SK-N-SH treated with all-trans-retinoic acid at 6 μM for 48 hours (cell line): ENCODE measurements at regions not wholly inside any gene's neighbourhood (a gene's known extent, or its start where the extent isn't known, plus 50 kb on each side); places are given as distances from the start of the nearest gene placed in this dataset.

Source experiments
- ATAC-seq: fragments of 200-7000 bp; cut with Tn5 transposase; 3 replicates; pipeline ENCODE4 v1.9.1; 2020; ENCODE audit warnings: mild to moderate bottlenecking, moderate library complexity
- ARNTL ChIP-seq: fragments of 450-650 bp; formaldehyde crosslinking; IDR thresholded peaks from 2 replicates; pipeline ENCODE4 v1.5.0; 2020; ENCODE audit warnings: low read depth, mild to moderate bottlenecking, moderate library complexity, borderline replicate concordance
- BACH2 ChIP-seq: fragments of 250-450 bp; sonication (Bioruptor Pico); IDR thresholded peaks from 2 replicates; pipeline ENCODE4 v1.9.0; 2021; ENCODE audit warnings: mild to moderate bottlenecking, borderline replicate concordance
- CREB5 ChIP-seq: fragments of 250-450 bp; sonication (Bioruptor Pico); IDR thresholded peaks from 2 replicates; pipeline ENCODE4 v1.5.1; 2020; ENCODE audit warnings: low read depth, mild to moderate bottlenecking, moderate library complexity
- CSDC2 ChIP-seq: fragments of 250-450 bp; sonication (Bioruptor Pico); IDR thresholded peaks from 2 replicates; pipeline ENCODE4 v1.5.0; 2020; ENCODE audit warnings: mild to moderate bottlenecking, moderate library complexity
- CSRNP3 ChIP-seq: fragments of 250-450 bp; sonication (Bioruptor Pico); IDR thresholded peaks from 2 replicates; pipeline ENCODE4 v1.5.1; 2021; ENCODE audit warnings: mild to moderate bottlenecking, moderate library complexity
- ESRRG ChIP-seq: fragments of 250-450 bp; sonication (Bioruptor Pico); IDR thresholded peaks from 2 replicates; pipeline ENCODE4 v1.6.1; 2021; ENCODE audit warnings: mild to moderate bottlenecking
- ISL1 ChIP-seq: fragments of 250-450 bp; sonication (Bioruptor Pico); IDR thresholded peaks from 2 replicates; pipeline ENCODE4 v2.1.2; 2022; ENCODE audit warnings: mild to moderate bottlenecking, moderate library complexity
- OSR1 ChIP-seq: fragments of 250-450 bp; sonication (Bioruptor Pico); IDR thresholded peaks from 2 replicates; pipeline ENCODE4 v1.8.0; 2022; ENCODE audit warnings: moderate library complexity, mild to moderate bottlenecking, inconsistent platforms
- PATZ1 ChIP-seq: fragments of 250-450 bp; sonication (Bioruptor Pico); IDR thresholded peaks from 2 replicates; pipeline ENCODE4 v1.8.0; 2020; ENCODE audit warnings: mild to moderate bottlenecking, moderate library complexity, borderline replicate concordance
- PPARA ChIP-seq: fragments of 250-450 bp; sonication (Bioruptor Pico); IDR thresholded peaks from 2 replicates; pipeline ENCODE4 v1.5.0; 2020; ENCODE audit warnings: mild to moderate bottlenecking, borderline replicate concordance
- SNAI2 ChIP-seq: fragments of 250-450 bp; sonication (Bioruptor Pico); IDR thresholded peaks from 2 replicates; pipeline ENCODE4 v1.5.0; 2020; ENCODE audit warnings: mild to moderate bottlenecking, moderate library complexity
- TCF4 ChIP-seq: fragments of 250-450 bp; sonication (Bioruptor Pico); IDR thresholded peaks from 2 replicates; pipeline ENCODE4 v1.8.0; 2021; ENCODE audit warnings: mild to moderate bottlenecking, moderate library complexity, borderline replicate concordance
- TOX ChIP-seq: fragments of 250-450 bp; sonication (Bioruptor Pico); IDR thresholded peaks from 2 replicates; pipeline ENCODE4 v1.8.0; 2021; ENCODE audit warnings: mild to moderate bottlenecking, moderate library complexity, borderline replicate concordance
- TSHZ2 ChIP-seq: fragments of 250-450 bp; sonication (Bioruptor Pico); IDR thresholded peaks from 2 replicates; pipeline ENCODE4 v1.5.0; 2020; ENCODE audit warnings: mild to moderate bottlenecking, moderate library complexity
- ZC3H10 ChIP-seq: fragments of 250-450 bp; sonication (Bioruptor Pico); IDR thresholded peaks from 2 replicates; pipeline ENCODE4 v1.5.1; 2021; ENCODE audit warnings: mild to moderate bottlenecking, moderate library complexity
- ZFP3 ChIP-seq: fragments of 250-450 bp; sonication (Bioruptor Pico); IDR thresholded peaks from 2 replicates; pipeline ENCODE4 v1.5.0; 2020; ENCODE audit warnings: mild to moderate bottlenecking, moderate library complexity
- ZFP30 ChIP-seq: fragments of 450-650 bp; formaldehyde crosslinking; IDR thresholded peaks from 2 replicates; pipeline ENCODE4 v1.5.0; 2022; ENCODE audit warnings: mild to moderate bottlenecking, moderate library complexity
- ZNF565 ChIP-seq: fragments of 450-650 bp; formaldehyde crosslinking; conservative IDR thresholded peaks from 2 replicates; pipeline ENCODE4 v1.5.0; 2020; ENCODE audit warnings: low read depth, mild to moderate bottlenecking, moderate library complexity
- ZNF70 ChIP-seq: fragments of 450-650 bp; formaldehyde crosslinking; IDR thresholded peaks from 2 replicates; pipeline ENCODE4 v1.5.0; 2020; ENCODE audit warnings: mild to moderate bottlenecking, moderate library complexity
- ZNF8 ChIP-seq: fragments of 450-650 bp; formaldehyde crosslinking; IDR thresholded peaks from 2 replicates; pipeline ENCODE4 v1.5.0; 2020; ENCODE audit warnings: mild to moderate bottlenecking, moderate library complexity

DNA sequence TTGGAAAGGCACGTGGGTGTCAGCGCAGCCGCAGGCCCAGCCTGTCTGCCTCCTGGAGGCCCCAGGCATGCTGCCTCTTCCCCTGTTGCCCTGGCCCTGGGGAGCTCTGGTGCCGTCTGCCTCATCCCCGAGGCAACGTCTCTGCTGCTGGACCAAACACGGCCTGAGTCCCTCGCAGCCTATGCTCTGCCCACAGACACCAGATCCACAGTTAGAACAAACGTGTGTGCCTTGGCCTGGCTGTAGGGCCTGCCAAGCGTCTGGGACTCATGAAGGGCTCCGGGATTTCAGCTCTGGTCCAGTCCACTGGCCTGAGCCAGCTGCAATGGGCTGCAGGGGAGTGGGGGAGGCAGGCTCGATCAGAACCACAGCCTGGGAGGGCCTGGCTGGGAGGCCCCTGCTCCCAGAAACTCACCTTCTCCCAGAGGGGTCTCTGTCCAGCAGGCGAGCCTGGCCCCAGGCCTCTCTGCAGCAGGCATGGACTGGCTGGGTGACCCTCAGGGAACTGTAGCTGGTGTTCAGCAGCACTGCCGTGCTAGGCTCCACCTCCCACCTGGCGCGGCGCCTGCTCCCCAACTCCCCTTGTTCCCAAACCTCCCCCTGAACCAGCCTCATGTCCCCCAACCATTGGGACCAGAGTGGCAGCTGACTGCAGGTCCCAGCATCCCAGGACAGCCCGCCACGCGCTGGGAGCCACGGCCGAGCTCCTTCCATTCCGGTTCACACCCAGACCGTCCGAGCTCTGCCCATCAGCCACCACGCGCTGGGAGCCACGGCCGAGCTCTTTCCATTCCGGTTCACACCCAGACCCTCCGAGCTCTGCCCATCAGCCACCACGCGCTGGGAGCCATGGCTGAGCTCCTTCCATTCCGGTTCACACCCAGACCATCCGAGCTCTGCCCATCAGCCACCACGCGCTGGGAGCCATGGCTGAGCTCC lies 197.0 kb downstream of the DLL1 start:
- no peak for ATAC-seq
- TF ChIP-seq PATZ1 (CRISPR knock-in tag): no peak

- ATAC-seq: no peak
- no peak for TF ChIP-seq TOX (CRISPR knock-in tag)
- TF ChIP-seq CSRNP3 (CRISPR knock-in tag): no peak
- no peak for TF ChIP-seq ESRRG (CRISPR knock-in tag)
- no peak for TF ChIP-seq PPARA (CRISPR knock-in tag)
Observed at GRCh38 chr6:170093276-170093657, 197.6 kb downstream of the DLL1 start.

DNA sequence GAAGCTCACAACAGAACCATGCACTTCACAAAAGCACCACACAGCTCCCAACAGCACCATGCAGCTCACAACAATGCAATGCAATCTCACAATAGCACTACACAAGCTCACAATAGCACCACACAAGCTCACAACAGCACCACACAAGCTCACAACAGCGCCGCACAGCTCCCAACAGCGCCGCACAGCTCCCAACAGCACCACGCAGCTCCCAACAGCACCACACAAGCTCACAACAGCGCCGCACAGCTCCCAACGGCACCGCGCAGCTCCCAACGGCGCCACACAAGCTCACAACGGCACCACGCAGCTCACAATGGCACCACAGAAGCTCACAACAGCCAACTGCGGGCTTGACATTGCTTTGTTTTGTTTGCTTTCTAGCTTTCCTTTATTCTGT lies 198.1 kb downstream of the DLL1 start:
- TF ChIP-seq CSDC2: no peak
- TF ChIP-seq ISL1 (CRISPR knock-in tag): no peak
- TF ChIP-seq SNAI2 (CRISPR knock-in tag): no peak
- TF ChIP-seq ZFP30 (CRISPR knock-in tag): no peak
- no peak for TF ChIP-seq ESRRG (CRISPR knock-in tag)
- TF ChIP-seq CSRNP3 (CRISPR knock-in tag): no peak
- no peak for TF ChIP-seq ZC3H10 (CRISPR knock-in tag)

GRCh38 chr6:170091639-170092579 lies 199.0 kb downstream of the DLL1 start:
- no peak for ATAC-seq
- TF ChIP-seq CREB5 (CRISPR knock-in tag) (no peak), CSRNP3 (CRISPR knock-in tag) (no peak), ZNF70 (no peak), ZC3H10 (CRISPR knock-in tag) (no peak), OSR1 (CRISPR knock-in tag) (no peak), ISL1 (CRISPR knock-in tag) (no peak), BACH2 (CRISPR knock-in tag) (no peak), TOX (CRISPR knock-in tag) (no peak), PPARA (CRISPR knock-in tag) (no peak), ZFP3 (CRISPR knock-in tag) (no peak), ZNF565 (CRISPR knock-in tag) (no peak), ARNTL (CRISPR knock-in tag) (no peak), CSDC2 (no peak), TCF4 (no peak), ZFP30 (CRISPR knock-in tag) (no peak), TSHZ2 (no peak), ZNF8 (CRISPR knock-in tag) (no peak)
- TF ChIP-seq, all 23 proteins: peak for 0

More for the DNA sequence above, 198.1 kb downstream of the DLL1 start:
- ATAC-seq: no peak
